ENCODE measurements at regions not wholly inside any gene's neighbourhood (a gene's known extent, or its start where the extent isn't known, plus 50 kb on each side); places are given as distances from the start of the nearest gene placed in this dataset.
A peak's percentile ranks its signal among the peaks of the same experiment; 100 is the strongest.

DNA sequence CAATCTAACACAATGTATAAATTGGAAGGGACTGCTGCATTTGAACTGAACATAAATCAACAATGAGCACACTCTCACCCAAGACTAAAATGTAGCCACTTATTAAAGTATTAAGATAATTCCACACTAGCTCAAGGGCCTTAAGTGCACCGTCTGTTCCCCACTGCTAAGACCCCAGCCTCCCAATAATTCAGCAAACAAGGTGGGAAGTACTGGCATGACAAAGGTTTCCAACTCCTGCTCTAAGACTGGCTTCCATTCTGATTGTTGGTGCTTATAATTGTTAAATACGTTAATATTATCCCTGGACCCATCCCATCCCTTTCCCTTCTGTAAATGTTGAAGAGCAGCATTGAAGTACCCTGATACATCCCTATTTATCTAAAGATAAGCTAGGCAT, 636.7 kb downstream of the NR2F1-AS1 start:
- no peak overlapping the region for H3K9ac ChIP-seq (ENCODE audit: low read length)
- 100% methylated on average over 1 of the region's 2 CpGs for WGBS
- H2AFZ ChIP-seq (ENCODE audit: low read depth, low read length): no peak overlapping the region
- no peak overlapping the region for H3K18ac ChIP-seq (ENCODE audit: low read depth in 1 of 2, low read length in 2 of 2)
- H2AK5ac ChIP-seq (ENCODE audit: low read length, severe bottlenecking): no peak overlapping the region
- H3K9me3 ChIP-seq (ENCODE audit: control insufficient read depth, low read length): peaks cover 13% of the 10 kb centered on the region
- no peak overlapping the region for H3K4me2 ChIP-seq (ENCODE audit: low read length, poor library complexity, severe bottlenecking)
- H2BK15ac ChIP-seq (ENCODE audit: low read depth, poor library complexity, severe bottlenecking): no peak overlapping the region
- peak overlapping the region; percentile 14 for H3K27ac ChIP-seq (ENCODE audit: low read length, poor library complexity, severe bottlenecking)
- no peak overlapping the region for H4K91ac ChIP-seq (ENCODE audit: low read length)
- H3K36me3 ChIP-seq (ENCODE audit: control insufficient read depth in 1 of 2, insufficient read depth in 2 of 2, low read depth in 1 of 2, low read length in 2 of 2): no peaks in the 10 kb centered on the region
- no peak overlapping the region for H3K14ac ChIP-seq (ENCODE audit: low read length in 2 of 2)
- H3K4me1 ChIP-seq (ENCODE audit: control insufficient read depth, insufficient read depth, low read depth, low read length): peaks cover 5% of the 10 kb centered on the region
- no peak overlapping the region for H2BK12ac ChIP-seq (ENCODE audit: low read length in 2 of 2)
- no peak overlapping the region for H3K23ac ChIP-seq (ENCODE audit: low read length in 2 of 2)
- no peak overlapping the region for H2BK5ac ChIP-seq (ENCODE audit: low read depth, low read length, poor library complexity, severe bottlenecking)
- DNase-seq: no peak
- H2BK120ac ChIP-seq (ENCODE audit: low read depth, low read length): no peak overlapping the region
- no peaks in the 10 kb centered on the region for H3K79me1 ChIP-seq (replicated peaks; ENCODE audit: low read length, poor library complexity, severe bottlenecking)
- H3K4ac ChIP-seq (ENCODE audit: low read depth in 1 of 2, low read length in 2 of 2): no peak overlapping the region
- no peak overlapping the region for H4K8ac ChIP-seq (ENCODE audit: low read length)
- H3K4me3 ChIP-seq (ENCODE audit: insufficient read depth in 1 of 2, low read depth in 1 of 2, low read length in 2 of 2): no peak overlapping the region
- no peaks in the 10 kb centered on the region for H3K27me3 ChIP-seq (ENCODE audit: control insufficient read depth in 1 of 2, insufficient read depth in 1 of 2, low read length in 2 of 2)

- Histone ChIP-seq H3K79me1 (replicated peaks; ENCODE audit: low read length, poor library complexity, severe bottlenecking) (no peaks in the 10 kb centered on the region), H2BK12ac (ENCODE audit: low read length in 2 of 2) (no peak overlapping the region), H3K4ac (ENCODE audit: low read depth in 1 of 2, low read length in 2 of 2) (no peak overlapping the region), H2AK5ac (ENCODE audit: low read length, severe bottlenecking) (no peak overlapping the region), H2AFZ (ENCODE audit: low read depth, low read length) (no peak overlapping the region), H4K8ac (ENCODE audit: low read length) (no peak overlapping the region), H3K18ac (ENCODE audit: low read depth in 1 of 2, low read length in 2 of 2) (no peak overlapping the region), H3K36me3 (ENCODE audit: control insufficient read depth in 1 of 2, insufficient read depth in 2 of 2, low read depth in 1 of 2, low read length in 2 of 2) (no peaks in the 10 kb centered on the region), H3K4me1 (ENCODE audit: control insufficient read depth, insufficient read depth, low read depth, low read length) (peaks cover 5% of the 10 kb centered on the region), H3K23ac (ENCODE audit: low read length in 2 of 2) (no peak overlapping the region), H3K4me2 (ENCODE audit: low read length, poor library complexity, severe bottlenecking) (no peak overlapping the region), H3K4me3 (ENCODE audit: insufficient read depth in 1 of 2, low read depth in 1 of 2, low read length in 2 of 2) (no peak overlapping the region), H3K9me3 (ENCODE audit: control insufficient read depth, low read length) (peaks cover 4% of the 10 kb centered on the region), H3K9ac (ENCODE audit: low read length) (no peak overlapping the region), H2BK15ac (ENCODE audit: low read depth, poor library complexity, severe bottlenecking) (no peak overlapping the region), H2BK120ac (ENCODE audit: low read depth, low read length) (no peak overlapping the region), H3K14ac (ENCODE audit: low read length in 2 of 2) (no peak overlapping the region), H4K91ac (ENCODE audit: low read length) (no peak overlapping the region), H2BK5ac (ENCODE audit: low read depth, low read length, poor library complexity, severe bottlenecking) (no peak overlapping the region), H3K27me3 (ENCODE audit: control insufficient read depth in 1 of 2, insufficient read depth in 1 of 2, low read length in 2 of 2) (no peaks in the 10 kb centered on the region), H3K27ac (ENCODE audit: low read length, poor library complexity, severe bottlenecking) (no peak overlapping the region)
- no peak for DNase-seq
Measured at GRCh38 chr5:92942762-92943161, 638.3 kb downstream of the NR2F1-AS1 start.

GRCh38 chr5:92941806-92942205, 639.2 kb downstream of the NR2F1-AS1 start:
- Histone ChIP-seq H3K4me2 (ENCODE audit: low read length, poor library complexity, severe bottlenecking) (no peak overlapping the region), H3K9me3 (ENCODE audit: control insufficient read depth, low read length) (no peaks in the 10 kb centered on the region), H2BK5ac (ENCODE audit: low read depth, low read length, poor library complexity, severe bottlenecking) (no peak overlapping the region), H2AFZ (ENCODE audit: low read depth, low read length) (no peak overlapping the region), H3K9ac (ENCODE audit: low read length) (no peak overlapping the region), H3K4me3 (ENCODE audit: insufficient read depth in 1 of 2, low read depth in 1 of 2, low read length in 2 of 2) (no peak overlapping the region), H3K27me3 (ENCODE audit: control insufficient read depth in 1 of 2, insufficient read depth in 1 of 2, low read length in 2 of 2) (no peaks in the 10 kb centered on the region), H2BK15ac (ENCODE audit: low read depth, poor library complexity, severe bottlenecking) (peak overlapping the region; percentile 23), H4K8ac (ENCODE audit: low read length) (no peak overlapping the region), H2BK12ac (ENCODE audit: low read length in 2 of 2) (no peak overlapping the region), H3K23ac (ENCODE audit: low read length in 2 of 2) (no peak overlapping the region), H3K27ac (ENCODE audit: low read length, poor library complexity, severe bottlenecking) (no peak overlapping the region), H3K79me1 (replicated peaks; ENCODE audit: low read length, poor library complexity, severe bottlenecking) (no peaks in the 10 kb centered on the region), H3K18ac (ENCODE audit: low read depth in 1 of 2, low read length in 2 of 2) (no peak overlapping the region), H2BK120ac (ENCODE audit: low read depth, low read length) (no peak overlapping the region), H4K91ac (ENCODE audit: low read length) (no peak overlapping the region), H2AK5ac (ENCODE audit: low read length, severe bottlenecking) (no peak overlapping the region), H3K14ac (ENCODE audit: low read length in 2 of 2) (no peak overlapping the region), H3K4me1 (ENCODE audit: control insufficient read depth, insufficient read depth, low read depth, low read length) (peaks cover 5% of the 10 kb centered on the region), H3K4ac (ENCODE audit: low read depth in 1 of 2, low read length in 2 of 2) (no peak overlapping the region), H3K36me3 (ENCODE audit: control insufficient read depth in 1 of 2, insufficient read depth in 2 of 2, low read depth in 1 of 2, low read length in 2 of 2) (no peaks in the 10 kb centered on the region)
- WGBS: 96% methylated on average over 9 of the region's 9 CpGs
- DNase-seq: no peak

DNA sequence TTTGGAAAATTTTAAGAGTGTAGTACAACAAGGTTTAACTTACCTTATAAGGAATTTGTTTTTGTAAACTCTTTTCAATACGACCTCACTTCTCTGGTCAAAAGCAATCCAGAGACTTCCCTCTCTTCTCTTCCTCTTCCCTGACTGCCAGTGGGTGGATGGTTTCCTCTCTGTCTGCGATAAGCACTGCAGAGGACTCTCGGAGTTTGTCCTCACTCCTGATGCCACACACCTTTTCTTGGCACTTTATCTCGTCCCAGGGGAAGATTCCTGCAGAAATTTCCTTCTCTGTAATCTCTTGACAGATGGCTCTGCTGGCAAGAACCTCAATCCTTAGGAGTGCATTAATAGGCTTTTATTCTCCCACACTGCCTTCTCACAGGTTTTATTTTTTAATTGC, 641.6 kb downstream of the NR2F1-AS1 start:
- Histone ChIP-seq H3K4me1 (ENCODE audit: control insufficient read depth, insufficient read depth, low read depth, low read length) (peaks cover 2% of the 10 kb centered on the region), H3K14ac (ENCODE audit: low read length in 2 of 2) (no peak overlapping the region), H4K91ac (ENCODE audit: low read length) (no peak overlapping the region), H3K36me3 (ENCODE audit: control insufficient read depth in 1 of 2, insufficient read depth in 2 of 2, low read depth in 1 of 2, low read length in 2 of 2) (no peaks in the 10 kb centered on the region), H3K27ac (ENCODE audit: low read length, poor library complexity, severe bottlenecking) (no peak overlapping the region), H2BK120ac (ENCODE audit: low read depth, low read length) (no peak overlapping the region), H2AFZ (ENCODE audit: low read depth, low read length) (no peak overlapping the region), H3K27me3 (ENCODE audit: control insufficient read depth in 1 of 2, insufficient read depth in 1 of 2, low read length in 2 of 2) (no peaks in the 10 kb centered on the region), H3K9me3 (ENCODE audit: control insufficient read depth, low read length) (no peaks in the 10 kb centered on the region), H3K9ac (ENCODE audit: low read length) (no peak overlapping the region), H2AK5ac (ENCODE audit: low read length, severe bottlenecking) (no peak overlapping the region), H3K79me1 (replicated peaks; ENCODE audit: low read length, poor library complexity, severe bottlenecking) (no peaks in the 10 kb centered on the region), H2BK12ac (ENCODE audit: low read length in 2 of 2) (peak overlapping the region in 1 of 2 experiments; percentile 50), H2BK5ac (ENCODE audit: low read depth, low read length, poor library complexity, severe bottlenecking) (no peak overlapping the region), H3K18ac (ENCODE audit: low read depth in 1 of 2, low read length in 2 of 2) (peak overlapping the region; percentile 5 to 71), H4K8ac (ENCODE audit: low read length) (peak overlapping the region; percentile 61), H3K23ac (ENCODE audit: low read length in 2 of 2) (no peak overlapping the region), H3K4me3 (ENCODE audit: insufficient read depth in 1 of 2, low read depth in 1 of 2, low read length in 2 of 2) (no peak overlapping the region), H2BK15ac (ENCODE audit: low read depth, poor library complexity, severe bottlenecking) (no peak overlapping the region), H3K4me2 (ENCODE audit: low read length, poor library complexity, severe bottlenecking) (peak overlapping the region; percentile 29), H3K4ac (ENCODE audit: low read depth in 1 of 2, low read length in 2 of 2) (no peak overlapping the region)
- DNase-seq: peak; percentile 7
- WGBS: 13% methylated on average over 4 of the region's 4 CpGs
